ENCODE measurements at regions not wholly inside any gene's neighbourhood (a gene's known extent, or its start where the extent isn't known, plus 50 kb on each side); places are given as distances from the start of the nearest gene placed in this dataset.

DNA sequence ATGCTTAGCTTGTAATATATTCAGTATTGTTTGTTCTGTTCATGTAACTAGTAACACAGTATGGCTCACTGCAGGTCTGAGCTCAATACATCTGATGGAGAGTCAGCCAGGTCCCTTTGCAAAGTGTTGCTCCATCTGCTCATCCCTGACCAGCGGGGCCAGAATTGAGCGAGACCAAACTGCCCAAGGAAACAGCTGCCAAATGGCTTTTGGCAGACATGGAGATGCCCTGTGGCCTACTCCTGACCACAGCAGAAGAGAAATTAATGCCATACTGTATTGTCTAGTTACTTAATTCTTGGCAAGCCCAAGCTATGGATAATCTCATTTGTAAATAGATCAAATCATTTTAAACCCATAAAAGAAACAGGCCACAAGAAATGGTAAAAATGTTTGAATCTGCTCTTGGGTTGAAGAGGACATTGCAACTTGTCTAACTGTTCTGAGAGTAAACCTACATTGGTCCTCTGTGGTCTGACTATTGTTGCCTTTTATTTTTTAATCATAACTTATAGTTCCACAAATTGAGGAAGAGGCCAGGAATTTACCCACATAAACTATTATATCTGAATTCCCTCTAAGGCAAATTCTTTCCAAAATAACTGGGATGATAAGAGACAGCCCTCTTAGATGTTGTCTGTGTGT is 209.5 kb downstream of the EBLN2 start:
- Mint-ChIP-seq H3K9me3 (peaks cover 0 to 6% of the 10 kb centered on the region in 2 donors), H3K4me1 (no peaks in the 10 kb centered on the region), H3K27me3 (ENCODE audit: low read depth in 2 of 2) (no peaks in the 10 kb centered on the region), H3K36me3 (no peaks in the 10 kb centered on the region), H3K27ac (no peak overlapping the region), H3K4me3 (no peak overlapping the region)
- TF ChIP-seq, protein P1, sequence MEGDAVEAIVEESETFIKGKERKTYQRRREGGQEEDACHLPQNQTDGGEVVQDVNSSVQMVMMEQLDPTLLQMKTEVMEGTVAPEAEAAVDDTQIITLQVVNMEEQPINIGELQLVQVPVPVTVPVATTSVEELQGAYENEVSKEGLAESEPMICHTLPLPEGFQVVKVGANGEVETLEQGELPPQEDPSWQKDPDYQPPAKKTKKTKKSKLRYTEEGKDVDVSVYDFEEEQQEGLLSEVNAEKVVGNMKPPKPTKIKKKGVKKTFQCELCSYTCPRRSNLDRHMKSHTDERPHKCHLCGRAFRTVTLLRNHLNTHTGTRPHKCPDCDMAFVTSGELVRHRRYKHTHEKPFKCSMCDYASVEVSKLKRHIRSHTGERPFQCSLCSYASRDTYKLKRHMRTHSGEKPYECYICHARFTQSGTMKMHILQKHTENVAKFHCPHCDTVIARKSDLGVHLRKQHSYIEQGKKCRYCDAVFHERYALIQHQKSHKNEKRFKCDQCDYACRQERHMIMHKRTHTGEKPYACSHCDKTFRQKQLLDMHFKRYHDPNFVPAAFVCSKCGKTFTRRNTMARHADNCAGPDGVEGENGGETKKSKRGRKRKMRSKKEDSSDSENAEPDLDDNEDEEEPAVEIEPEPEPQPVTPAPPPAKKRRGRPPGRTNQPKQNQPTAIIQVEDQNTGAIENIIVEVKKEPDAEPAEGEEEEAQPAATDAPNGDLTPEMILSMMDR (IDR thresholded peaks at IDR 0.05), result no peak
- Histone ChIP-seq H3K9me3 (ENCODE audit: control insufficient read depth, insufficient read depth, low read length) (no peaks in the 10 kb centered on the region), H3K36me3 (ENCODE audit: control insufficient read depth, insufficient read depth, low read length) (no peaks in the 10 kb centered on the region), H3K27me3 (ENCODE audit: control insufficient read depth, insufficient read depth, low read length) (no peaks in the 10 kb centered on the region), H3K27ac (ENCODE audit: low read length) (no peak overlapping the region), H3K4me1 (ENCODE audit: control insufficient read depth, insufficient read depth, low read length) (no peaks in the 10 kb centered on the region), H3K4me3 (ENCODE audit: low read length) (no peak overlapping the region)
- intact Hi-C loops (cut with micrococcal nuclease), result no loop called here
- ATAC-seq (no peak), DNase-seq (no peak)
- 98% methylated on average over 2 of the region's 2 CpGs for WGBS (ENCODE audit: insufficient coverage)

DNA sequence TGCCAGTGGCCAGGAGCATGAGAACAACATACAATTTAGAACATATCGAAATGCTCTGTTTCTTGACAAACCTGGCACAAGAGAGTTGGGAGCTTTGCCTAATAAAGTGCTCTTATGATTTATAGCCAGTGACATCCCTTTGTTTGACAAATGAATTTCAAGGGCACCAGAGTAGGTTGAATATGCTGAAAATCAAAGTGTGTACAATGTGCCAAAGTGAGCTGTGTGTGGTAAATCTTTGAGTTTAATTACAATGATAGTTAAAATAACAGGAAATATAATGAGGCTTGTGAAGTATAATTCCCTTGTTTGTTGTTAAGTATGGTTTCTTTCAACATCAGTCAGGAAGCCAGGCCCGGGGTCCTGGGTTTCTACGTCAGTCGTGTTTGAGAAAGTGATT is 211.9 kb downstream of the EBLN2 start:
- Mint-ChIP-seq H3K27me3 (ENCODE audit: low read depth in 2 of 2) (no peaks in the 10 kb centered on the region), H3K4me1 (no peaks in the 10 kb centered on the region), H3K36me3 (no peaks in the 10 kb centered on the region), H3K4me3 (no peak overlapping the region), H3K9me3 (peaks cover 0 to 2% of the 10 kb centered on the region in 2 donors), H3K27ac (no peak overlapping the region)
- ATAC-seq (no peak), DNase-seq (no peak)
- WGBS (ENCODE audit: insufficient coverage), result 67% methylated on average over 4 of the region's 4 CpGs
- intact Hi-C loops (cut with micrococcal nuclease), result no loop called here
- TF ChIP-seq, protein P1 (IDR thresholded peaks at IDR 0.05), result no peak
- H3K27me3 ChIP-seq (ENCODE audit: control insufficient read depth, insufficient read depth, low read length), result no peaks in the 10 kb centered on the region
- no peak overlapping the region for H3K4me3 ChIP-seq (ENCODE audit: low read length)
- no peaks in the 10 kb centered on the region for H3K9me3 ChIP-seq (ENCODE audit: control insufficient read depth, insufficient read depth, low read length)
- H3K36me3 ChIP-seq (ENCODE audit: control insufficient read depth, insufficient read depth, low read length), result no peaks in the 10 kb centered on the region
- H3K4me1 ChIP-seq (ENCODE audit: control insufficient read depth, insufficient read depth, low read length), result no peaks in the 10 kb centered on the region
- no peak overlapping the region for H3K27ac ChIP-seq (ENCODE audit: low read length)

DNA sequence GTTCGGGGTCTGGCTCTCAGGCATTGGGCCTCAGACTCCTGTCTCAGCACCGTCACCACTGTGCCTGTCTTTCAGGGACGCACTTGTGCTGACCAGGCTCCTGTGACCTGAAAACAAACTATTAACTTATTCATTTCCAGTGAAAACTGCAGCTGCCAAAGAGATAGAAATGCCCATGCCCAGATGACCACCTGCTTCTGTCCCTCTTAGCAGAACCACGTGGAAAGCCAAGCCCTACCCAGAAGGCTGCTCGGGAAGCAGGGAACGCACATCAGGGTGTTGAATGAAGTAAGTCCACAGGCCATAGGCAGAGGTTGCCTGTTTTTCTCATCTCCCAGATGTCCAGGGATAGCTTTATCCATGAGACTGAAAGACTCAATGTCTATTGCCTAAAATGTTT is 219.3 kb downstream of the EBLN2 start:
- 61% methylated on average over 6 of the region's 6 CpGs for WGBS (ENCODE audit: insufficient coverage)
- H3K9me3 Mint-ChIP-seq, result peaks cover 0 to 2% of the 10 kb centered on the region in 2 donors
- TF ChIP-seq, protein P1 (IDR thresholded peaks at IDR 0.05), result no peak

DNA sequence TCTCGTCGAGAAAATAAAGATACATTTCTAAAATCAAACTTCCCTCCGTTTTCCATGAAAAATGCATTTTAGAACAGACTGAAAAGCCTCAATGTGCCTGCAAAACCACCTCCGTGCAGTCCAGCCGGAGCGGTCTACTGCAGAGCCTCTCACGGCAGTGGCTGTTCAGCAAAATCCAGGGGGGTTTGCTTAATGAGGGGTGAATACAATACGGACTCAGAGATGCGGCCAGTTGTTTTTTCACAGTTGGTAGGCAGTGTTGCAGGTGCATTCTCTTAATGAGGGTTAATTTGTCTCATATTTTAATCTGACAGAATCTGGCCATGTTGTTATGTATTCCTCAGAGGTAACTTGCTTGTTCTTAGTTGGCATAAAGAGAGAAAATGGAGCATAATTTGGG is 223.0 kb downstream of the EBLN2 start:
- Mint-ChIP-seq H3K4me1 (no peaks in the 10 kb centered on the region), H3K36me3 (no peaks in the 10 kb centered on the region), H3K9me3 (peaks cover 0 to 2% of the 10 kb centered on the region in 2 donors), H3K27ac (no peak overlapping the region), H3K27me3 (ENCODE audit: low read depth in 2 of 2) (no peaks in the 10 kb centered on the region), H3K4me3 (no peak overlapping the region)
- H3K27me3 ChIP-seq (ENCODE audit: control insufficient read depth, insufficient read depth, low read length), result no peaks in the 10 kb centered on the region
- DNase-seq, result no peak
- H3K4me3 ChIP-seq (ENCODE audit: low read length), result no peak overlapping the region
- no peak for ATAC-seq
- WGBS (ENCODE audit: insufficient coverage), result 90% methylated on average over 9 of the region's 9 CpGs
- TF ChIP-seq, protein P1 (IDR thresholded peaks at IDR 0.05), result no peak
- H3K9me3 ChIP-seq (ENCODE audit: control insufficient read depth, insufficient read depth, low read length), result no peaks in the 10 kb centered on the region
- no peaks in the 10 kb centered on the region for H3K4me1 ChIP-seq (ENCODE audit: control insufficient read depth, insufficient read depth, low read length)
- H3K27ac ChIP-seq (ENCODE audit: low read length), result no peak overlapping the region
- intact Hi-C loops (cut with micrococcal nuclease), result no loop called here
- H3K36me3 ChIP-seq (ENCODE audit: control insufficient read depth, insufficient read depth, low read length), result no peaks in the 10 kb centered on the region

More for the DNA sequence above, 219.3 kb downstream of the EBLN2 start:
- intact Hi-C loops (cut with micrococcal nuclease), result no loop called here
- no peaks in the 10 kb centered on the region for H3K4me1 ChIP-seq (ENCODE audit: control insufficient read depth, insufficient read depth, low read length)
- no peaks in the 10 kb centered on the region for H3K36me3 ChIP-seq (ENCODE audit: control insufficient read depth, insufficient read depth, low read length)
- H3K4me3 ChIP-seq (ENCODE audit: low read length), result no peak overlapping the region
- Mint-ChIP-seq H3K36me3 (no peaks in the 10 kb centered on the region), H3K27ac (no peak overlapping the region), H3K27me3 (ENCODE audit: low read depth in 2 of 2) (no peaks in the 10 kb centered on the region), H3K4me1 (no peaks in the 10 kb centered on the region), H3K4me3 (no peak overlapping the region)
- no peak overlapping the region for H3K27ac ChIP-seq (ENCODE audit: low read length)
- no peaks in the 10 kb centered on the region for H3K27me3 ChIP-seq (ENCODE audit: control insufficient read depth, insufficient read depth, low read length)
- no peaks in the 10 kb centered on the region for H3K9me3 ChIP-seq (ENCODE audit: control insufficient read depth, insufficient read depth, low read length)
- DNase-seq (no peak), ATAC-seq (no peak)
